ENCODE measurements at regions not wholly inside any gene's neighbourhood (a gene's known extent, or its start where the extent isn't known, plus 50 kb on each side); places are given as distances from the start of the nearest gene placed in this dataset.

- DNase-seq = no peak
- Histone ChIP-seq H3K9me3 (ENCODE audit: low read length) (no peaks in the 10 kb centered on the region), H3K27me3 (ENCODE audit: low read length) (no peaks in the 10 kb centered on the region), H3K9me2 (replicated peaks; ENCODE audit: insufficient read depth, low read length) (no peaks in the 10 kb centered on the region), H4K20me1 (ENCODE audit: insufficient read depth, low read depth, low read length) (no peaks in the 10 kb centered on the region), H3K79me2 (ENCODE audit: low read length) (no peaks in the 10 kb centered on the region), H3K9ac (ENCODE audit: low read length) (no peak overlapping the region), H3K4me3 (ENCODE audit: low read length) (no peak overlapping the region), H3K4me1 (ENCODE audit: low read length) (peaks cover 11% of the 10 kb centered on the region; the same call in 1 of the 2 replicates), H3K4me2 (ENCODE audit: low read depth, low read length, poor library complexity, severe bottlenecking) (no peak overlapping the region), H2AFZ (ENCODE audit: low read length) (no peak overlapping the region), H3K27ac (ENCODE audit: low read length) (no peak overlapping the region), H3K36me3 (ENCODE audit: insufficient read depth, low read length) (no peaks in the 10 kb centered on the region)
Observed at GRCh38 chr2:121831841-121832240, 76.4 kb downstream of the TSN start.

- DNase-seq = no peak
- H3K9ac ChIP-seq (ENCODE audit: low read length) = no peak overlapping the region
- H3K27ac ChIP-seq (ENCODE audit: low read length) = no peak overlapping the region
- H3K27me3 ChIP-seq (ENCODE audit: low read length) = no peaks in the 10 kb centered on the region
- no peak overlapping the region for H3K4me2 ChIP-seq (ENCODE audit: low read depth, low read length, poor library complexity, severe bottlenecking)
- H3K4me1 ChIP-seq (ENCODE audit: low read length) = peaks cover 11% of the 10 kb centered on the region; the same call in 1 of the 2 replicates
- no peaks in the 10 kb centered on the region for H3K79me2 ChIP-seq (ENCODE audit: low read length)
- no peak overlapping the region for H2AFZ ChIP-seq (ENCODE audit: low read length)
- no peaks in the 10 kb centered on the region for H3K9me2 ChIP-seq (replicated peaks; ENCODE audit: insufficient read depth, low read length)
- H3K4me3 ChIP-seq (ENCODE audit: low read length) = no peak overlapping the region
- H4K20me1 ChIP-seq (ENCODE audit: insufficient read depth, low read depth, low read length) = no peaks in the 10 kb centered on the region
- H3K36me3 ChIP-seq (ENCODE audit: insufficient read depth, low read length) = no peaks in the 10 kb centered on the region
- H3K9me3 ChIP-seq (ENCODE audit: low read length) = no peaks in the 10 kb centered on the region
Observed at GRCh38 chr2:121832412-121833357, 77.2 kb downstream of the TSN start.

GRCh38 chr2:121833358-121833723 is 77.9 kb downstream of the TSN start:
- no peaks in the 10 kb centered on the region for H3K9me3 ChIP-seq (ENCODE audit: low read length)
- no peak overlapping the region for H3K4me2 ChIP-seq (ENCODE audit: low read depth, low read length, poor library complexity, severe bottlenecking)
- no peak overlapping the region for H3K9ac ChIP-seq (ENCODE audit: low read length)
- H3K27ac ChIP-seq (ENCODE audit: low read length) = no peak overlapping the region
- no peaks in the 10 kb centered on the region for H3K9me2 ChIP-seq (replicated peaks; ENCODE audit: insufficient read depth, low read length)
- H3K4me1 ChIP-seq (ENCODE audit: low read length) = peaks cover 11% of the 10 kb centered on the region; the same call in 1 of the 2 replicates
- no peak for DNase-seq
- no peak overlapping the region for H2AFZ ChIP-seq (ENCODE audit: low read length)
- no peaks in the 10 kb centered on the region for H4K20me1 ChIP-seq (ENCODE audit: insufficient read depth, low read depth, low read length)
- H3K4me3 ChIP-seq (ENCODE audit: low read length) = no peak overlapping the region
- no peaks in the 10 kb centered on the region for H3K36me3 ChIP-seq (ENCODE audit: insufficient read depth, low read length)
- H3K27me3 ChIP-seq (ENCODE audit: low read length) = no peaks in the 10 kb centered on the region
- H3K79me2 ChIP-seq (ENCODE audit: low read length) = no peaks in the 10 kb centered on the region

- Histone ChIP-seq H3K4me2 (ENCODE audit: low read depth, low read length, poor library complexity, severe bottlenecking) (no peak overlapping the region), H3K27me3 (ENCODE audit: low read length) (no peaks in the 10 kb centered on the region), H3K9ac (ENCODE audit: low read length) (no peak overlapping the region), H2AFZ (ENCODE audit: low read length) (no peak overlapping the region), H3K9me3 (ENCODE audit: low read length) (no peaks in the 10 kb centered on the region), H3K36me3 (ENCODE audit: insufficient read depth, low read length) (no peaks in the 10 kb centered on the region), H3K27ac (ENCODE audit: low read length) (no peak overlapping the region), H3K79me2 (ENCODE audit: low read length) (no peaks in the 10 kb centered on the region), H3K9me2 (replicated peaks; ENCODE audit: insufficient read depth, low read length) (no peaks in the 10 kb centered on the region), H3K4me1 (ENCODE audit: low read length) (peaks cover 11% of the 10 kb centered on the region; the same call in 1 of the 2 replicates), H4K20me1 (ENCODE audit: insufficient read depth, low read depth, low read length) (no peaks in the 10 kb centered on the region), H3K4me3 (ENCODE audit: low read length) (no peak overlapping the region)
- DNase-seq = no peak
Observed at GRCh38 chr2:121836611-121837010, 81.2 kb downstream of the TSN start.

- Histone ChIP-seq H3K27me3 (ENCODE audit: low read length) (no peaks in the 10 kb centered on the region), H4K20me1 (ENCODE audit: insufficient read depth, low read depth, low read length) (no peaks in the 10 kb centered on the region), H3K9me2 (replicated peaks; ENCODE audit: insufficient read depth, low read length) (no peaks in the 10 kb centered on the region), H3K4me1 (ENCODE audit: low read length) (peaks cover 5% of the 10 kb centered on the region; the same call in 1 of the 2 replicates), H3K27ac (ENCODE audit: low read length) (no peak overlapping the region), H3K79me2 (ENCODE audit: low read length) (no peaks in the 10 kb centered on the region), H2AFZ (ENCODE audit: low read length) (no peak overlapping the region), H3K36me3 (ENCODE audit: insufficient read depth, low read length) (no peaks in the 10 kb centered on the region), H3K4me3 (ENCODE audit: low read length) (no peak overlapping the region), H3K9ac (ENCODE audit: low read length) (no peak overlapping the region), H3K9me3 (ENCODE audit: low read length) (no peaks in the 10 kb centered on the region), H3K4me2 (ENCODE audit: low read depth, low read length, poor library complexity, severe bottlenecking) (no peak overlapping the region)
- no peak for DNase-seq
Observed at GRCh38 chr2:121837591-121837990, 82.1 kb downstream of the TSN start.

- no peaks in the 10 kb centered on the region for H3K27me3 ChIP-seq (ENCODE audit: low read length)
- no peaks in the 10 kb centered on the region for H3K79me2 ChIP-seq (ENCODE audit: low read length)
- H3K4me3 ChIP-seq (ENCODE audit: low read length) = no peak overlapping the region
- H3K9me3 ChIP-seq (ENCODE audit: low read length) = no peaks in the 10 kb centered on the region
- DNase-seq = no peak
- H3K36me3 ChIP-seq (ENCODE audit: insufficient read depth, low read length) = no peaks in the 10 kb centered on the region
- no peaks in the 10 kb centered on the region for H3K9me2 ChIP-seq (replicated peaks; ENCODE audit: insufficient read depth, low read length)
- no peak overlapping the region for H3K4me2 ChIP-seq (ENCODE audit: low read depth, low read length, poor library complexity, severe bottlenecking)
- no peak overlapping the region for H2AFZ ChIP-seq (ENCODE audit: low read length)
- 0 out of 2 replicates have a peak, but pooled peaks cover 3% of the 10 kb centered on the region for H3K4me1 ChIP-seq (ENCODE audit: low read length)
- no peak overlapping the region for H3K27ac ChIP-seq (ENCODE audit: low read length)
- H3K9ac ChIP-seq (ENCODE audit: low read length) = no peak overlapping the region
- H4K20me1 ChIP-seq (ENCODE audit: insufficient read depth, low read depth, low read length) = no peaks in the 10 kb centered on the region
Observed at GRCh38 chr2:121838551-121838950, 83.1 kb downstream of the TSN start.

- no peaks in the 10 kb centered on the region for H3K79me2 ChIP-seq (ENCODE audit: low read length)
- no peak overlapping the region for H2AFZ ChIP-seq (ENCODE audit: low read length)
- DNase-seq = no peak
- no peaks in the 10 kb centered on the region for H3K36me3 ChIP-seq (ENCODE audit: insufficient read depth, low read length)
- H3K9me2 ChIP-seq (replicated peaks; ENCODE audit: insufficient read depth, low read length) = no peaks in the 10 kb centered on the region
- H3K4me3 ChIP-seq (ENCODE audit: low read length) = no peak overlapping the region
- no peaks in the 10 kb centered on the region for H4K20me1 ChIP-seq (ENCODE audit: insufficient read depth, low read depth, low read length)
- H3K27ac ChIP-seq (ENCODE audit: low read length) = no peak overlapping the region
- H3K4me1 ChIP-seq (ENCODE audit: low read length) = 0 out of 2 replicates have a peak, but pooled peaks cover 3% of the 10 kb centered on the region
- H3K9me3 ChIP-seq (ENCODE audit: low read length) = no peaks in the 10 kb centered on the region
- H3K27me3 ChIP-seq (ENCODE audit: low read length) = no peaks in the 10 kb centered on the region
- no peak overlapping the region for H3K9ac ChIP-seq (ENCODE audit: low read length)
- no peak overlapping the region for H3K4me2 ChIP-seq (ENCODE audit: low read depth, low read length, poor library complexity, severe bottlenecking)
Observed at GRCh38 chr2:121839584-121839983, 84.1 kb downstream of the TSN start.

GRCh38 chr2:121849236-121849635 is 93.8 kb downstream of the TSN start:
- no peaks in the 10 kb centered on the region for H3K79me2 ChIP-seq (ENCODE audit: low read length)
- no peaks in the 10 kb centered on the region for H3K9me3 ChIP-seq (ENCODE audit: low read length)
- no peak overlapping the region for H2AFZ ChIP-seq (ENCODE audit: low read length)
- H3K4me2 ChIP-seq (ENCODE audit: low read depth, low read length, poor library complexity, severe bottlenecking) = no peak overlapping the region
- H3K9ac ChIP-seq (ENCODE audit: low read length) = no peak overlapping the region
- H3K4me1 ChIP-seq (ENCODE audit: low read length) = no peaks in the 10 kb centered on the region
- no peak overlapping the region for H3K4me3 ChIP-seq (ENCODE audit: low read length)
- H4K20me1 ChIP-seq (ENCODE audit: insufficient read depth, low read depth, low read length) = no peaks in the 10 kb centered on the region
- no peaks in the 10 kb centered on the region for H3K9me2 ChIP-seq (replicated peaks; ENCODE audit: insufficient read depth, low read length)
- no peak for DNase-seq
- H3K36me3 ChIP-seq (ENCODE audit: insufficient read depth, low read length) = no peaks in the 10 kb centered on the region
- no peak overlapping the region for H3K27ac ChIP-seq (ENCODE audit: low read length)
- H3K27me3 ChIP-seq (ENCODE audit: low read length) = no peaks in the 10 kb centered on the region
